Nephron (organoid): ENCODE measurements at regions not wholly inside any gene's neighbourhood (a gene's known extent, or its start where the extent isn't known, plus 50 kb on each side); places are given as distances from the start of the nearest gene placed in this dataset.
"Not testable (repeated sequence)": the region's sequence is repeated elsewhere in the genome, so short reads cannot be mapped to it uniquely, and the experiment has no call there.

Experiments
- H3K27ac Mint-ChIP-seq, 3 experiments: 2 replicates each; pipeline ENCODE4 v1.8.0; 2020; ENCODE audit warnings: mixed read lengths in 3 of 3, mild to moderate bottlenecking in 2 of 3, moderate library complexity in 1 of 3
- H3K27me3 Mint-ChIP-seq: 2 replicates; pipeline ENCODE4 v1.8.0; 2021; ENCODE audit warnings: low read depth, mild to moderate bottlenecking, moderate library complexity, mixed read lengths
- H3K36me3 Mint-ChIP-seq: 2 replicates; pipeline ENCODE4 v1.8.0; 2020; ENCODE audit warnings: low read depth, mixed read lengths
- H3K4me1 Mint-ChIP-seq: 2 replicates; pipeline ENCODE4 v1.8.0; 2020; ENCODE audit warnings: mixed read lengths
- H3K4me3 Mint-ChIP-seq, 3 experiments: 2 replicates each; pipeline ENCODE4 v1.8.0; 2020; ENCODE audit warnings: mild to moderate bottlenecking in 3 of 3, mixed read lengths in 3 of 3, moderate library complexity in 2 of 3
- H3K9me3 Mint-ChIP-seq: 2 replicates; pipeline ENCODE4 v1.8.0; 2020; ENCODE audit warnings: mixed read lengths
- CTCF ChIP-seq, 3 experiments: fragments of 200-600 bp; sonication (generic); IDR thresholded peaks; one replicate each; pipeline ENCODE4 v1.5.0; 2021; ENCODE audit warnings: antibody characterized with exemption in 3 of 3; ENCODE audit not compliant: unreplicated experiment in 3 of 3

- Mint-ChIP-seq H3K27ac (no peak overlapping the region), H3K9me3 (peaks cover 11% of the 10 kb centered on the region), H3K4me1 (no peaks in the 10 kb centered on the region), H3K36me3 (no peaks in the 10 kb centered on the region), H3K4me3 (no peak overlapping the region), H3K27me3 (no peaks in the 10 kb centered on the region)
- no peak for TF ChIP-seq CTCF (IDR thresholded peaks at IDR 0.05; ENCODE audit: unreplicated experiment in 3 of 3)
Measured at GRCh38 chr1:188615321-188615720, 1786.6 kb downstream of the PLA2G4A start.

GRCh38 chr1:188620236-188620635 lies 1791.5 kb downstream of the PLA2G4A start:
- no peak for TF ChIP-seq CTCF (IDR thresholded peaks at IDR 0.05; ENCODE audit: unreplicated experiment in 3 of 3)
- Mint-ChIP-seq H3K9me3 (no peaks in the 10 kb centered on the region), H3K36me3 (no peaks in the 10 kb centered on the region), H3K27ac (no peak overlapping the region), H3K27me3 (no peaks in the 10 kb centered on the region), H3K4me3 (no peak overlapping the region), H3K4me1 (no peaks in the 10 kb centered on the region)

GRCh38 chr1:188641566-188642211 lies 1812.9 kb downstream of the PLA2G4A start:
- no peaks in the 10 kb centered on the region for H3K27me3 Mint-ChIP-seq
- no peak overlapping the region for H3K4me3 Mint-ChIP-seq
- H3K4me1 Mint-ChIP-seq: no peaks in the 10 kb centered on the region
- no peaks in the 10 kb centered on the region for H3K36me3 Mint-ChIP-seq
- no peak overlapping the region for H3K27ac Mint-ChIP-seq
- no peaks in the 10 kb centered on the region for H3K9me3 Mint-ChIP-seq
- no peak for TF ChIP-seq CTCF (IDR thresholded peaks at IDR 0.05; ENCODE audit: unreplicated experiment in 3 of 3)

GRCh38 chr1:188642704-188643103 lies 1814.0 kb downstream of the PLA2G4A start:
- H3K4me1 Mint-ChIP-seq: no peaks in the 10 kb centered on the region
- H3K27ac Mint-ChIP-seq: no peak overlapping the region
- H3K36me3 Mint-ChIP-seq: no peaks in the 10 kb centered on the region
- no peaks in the 10 kb centered on the region for H3K27me3 Mint-ChIP-seq
- no peak overlapping the region for H3K4me3 Mint-ChIP-seq
- TF ChIP-seq CTCF (IDR thresholded peaks at IDR 0.05; ENCODE audit: unreplicated experiment in 3 of 3): no peak
- H3K9me3 Mint-ChIP-seq: no peaks in the 10 kb centered on the region

- no peaks in the 10 kb centered on the region for H3K27me3 Mint-ChIP-seq
- no peak overlapping the region for H3K27ac Mint-ChIP-seq
- H3K9me3 Mint-ChIP-seq: no peaks in the 10 kb centered on the region
- H3K4me3 Mint-ChIP-seq: no peak overlapping the region
- no peaks in the 10 kb centered on the region for H3K36me3 Mint-ChIP-seq
- TF ChIP-seq CTCF (IDR thresholded peaks at IDR 0.05; ENCODE audit: unreplicated experiment in 3 of 3): no peak
- no peaks in the 10 kb centered on the region for H3K4me1 Mint-ChIP-seq
Measured at GRCh38 chr1:188652678-188653077, 1823.9 kb downstream of the PLA2G4A start.

GRCh38 chr1:188655966-188656365 lies 1821.7 kb downstream of the BRINP3 start:
- not testable (repeated sequence) for H3K9me3 Mint-ChIP-seq, H3K27ac Mint-ChIP-seq, H3K4me3 Mint-ChIP-seq, H3K36me3 Mint-ChIP-seq, H3K4me1 Mint-ChIP-seq, H3K27me3 Mint-ChIP-seq
